ENCODE measurements at regions not wholly inside any gene's neighbourhood (a gene's known extent, or its start where the extent isn't known, plus 50 kb on each side); places are given as distances from the start of the nearest gene placed in this dataset.

GRCh38 chr3:95506174-95506573 is 1308.2 kb upstream of the EPHA6 start:
- no peaks in the 10 kb centered on the region for H3K9me3 Mint-ChIP-seq
- no peak overlapping the region for H3K27ac Mint-ChIP-seq
- H3K27ac ChIP-seq: no peak overlapping the region
- H3F3A ChIP-seq (ENCODE audit: low read depth): no peaks in the 10 kb centered on the region
- TF ChIP-seq EZH2phosphoT487 (IDR thresholded peaks at IDR 0.05) (no peak), EZH2 (IDR thresholded peaks at IDR 0.05) (no peak), CTCF (IDR thresholded peaks at IDR 0.05) (no peak)
- no peak overlapping the region for H2AFZ ChIP-seq (replicated peaks)
- no peak overlapping the region for H3K4me3 Mint-ChIP-seq
- H3K36me3 ChIP-seq: no peaks in the 10 kb centered on the region
- DNase-seq (ENCODE audit: low spot score): no peak
- no peaks in the 10 kb centered on the region for H3K79me2 ChIP-seq (ENCODE audit: low read depth)
- no peak overlapping the region for H3K9ac ChIP-seq
- H3K4me3 ChIP-seq: no peak overlapping the region
- H3K4me2 ChIP-seq: no peak overlapping the region
- H4K20me1 ChIP-seq (ENCODE audit: low read depth): no peaks in the 10 kb centered on the region
- H3K36me3 Mint-ChIP-seq: no peaks in the 10 kb centered on the region
- peaks cover 3% of the 10 kb centered on the region for H3K27me3 Mint-ChIP-seq (ENCODE audit: insufficient read depth, low read depth)
- no peaks in the 10 kb centered on the region for H3K4me1 ChIP-seq
- H3K4me1 Mint-ChIP-seq: no peaks in the 10 kb centered on the region
- no peaks in the 10 kb centered on the region for H3K9me3 ChIP-seq (ENCODE audit: low read depth)
- H3K27me3 ChIP-seq: no peaks in the 10 kb centered on the region

GRCh38 chr3:95508124-95508523 is 1306.3 kb upstream of the EPHA6 start:
- Histone ChIP-seq H3K4me3 (no peak overlapping the region), H3K27me3 (no peaks in the 10 kb centered on the region), H4K20me1 (ENCODE audit: low read depth) (no peaks in the 10 kb centered on the region), H3K36me3 (no peaks in the 10 kb centered on the region), H3K9me3 (ENCODE audit: low read depth) (no peaks in the 10 kb centered on the region), H2AFZ (replicated peaks) (no peak overlapping the region), H3K79me2 (ENCODE audit: low read depth) (no peaks in the 10 kb centered on the region), H3K4me1 (no peaks in the 10 kb centered on the region), H3F3A (ENCODE audit: low read depth) (no peaks in the 10 kb centered on the region), H3K27ac (no peak overlapping the region), H3K4me2 (no peak overlapping the region), H3K9ac (no peak overlapping the region)
- H3K27ac Mint-ChIP-seq: no peak overlapping the region
- no peaks in the 10 kb centered on the region for H3K36me3 Mint-ChIP-seq
- H3K4me3 Mint-ChIP-seq: no peak overlapping the region
- H3K4me1 Mint-ChIP-seq: no peaks in the 10 kb centered on the region
- H3K27me3 Mint-ChIP-seq (ENCODE audit: insufficient read depth, low read depth): peaks cover 3% of the 10 kb centered on the region
- no peak for DNase-seq (ENCODE audit: low spot score)
- H3K9me3 Mint-ChIP-seq: no peaks in the 10 kb centered on the region
- TF ChIP-seq CTCF (IDR thresholded peaks at IDR 0.05) (no peak), EZH2 (IDR thresholded peaks at IDR 0.05) (no peak), EZH2phosphoT487 (IDR thresholded peaks at IDR 0.05) (no peak)

GRCh38 chr3:95511828-95512227 is 1302.6 kb upstream of the EPHA6 start:
- Histone ChIP-seq H3K4me3 (no peak overlapping the region), H3K9me3 (ENCODE audit: low read depth) (no peaks in the 10 kb centered on the region), H3K9ac (no peak overlapping the region), H2AFZ (replicated peaks) (no peak overlapping the region), H3K4me1 (no peaks in the 10 kb centered on the region), H3K27ac (no peak overlapping the region), H3F3A (ENCODE audit: low read depth) (no peaks in the 10 kb centered on the region), H3K36me3 (no peaks in the 10 kb centered on the region), H3K79me2 (ENCODE audit: low read depth) (no peaks in the 10 kb centered on the region), H4K20me1 (ENCODE audit: low read depth) (no peaks in the 10 kb centered on the region), H3K4me2 (no peak overlapping the region), H3K27me3 (no peaks in the 10 kb centered on the region)
- TF ChIP-seq CTCF (IDR thresholded peaks at IDR 0.05) (no peak), EZH2phosphoT487 (IDR thresholded peaks at IDR 0.05) (no peak), EZH2 (IDR thresholded peaks at IDR 0.05) (no peak)
- Mint-ChIP-seq H3K4me3 (no peak overlapping the region), H3K36me3 (no peaks in the 10 kb centered on the region), H3K27ac (no peak overlapping the region), H3K27me3 (ENCODE audit: insufficient read depth, low read depth) (peaks cover 3% of the 10 kb centered on the region), H3K4me1 (no peaks in the 10 kb centered on the region), H3K9me3 (no peaks in the 10 kb centered on the region)
- DNase-seq (ENCODE audit: low spot score): no peak

GRCh38 chr3:95514260-95514659 is 1300.1 kb upstream of the EPHA6 start:
- Histone ChIP-seq H4K20me1 (ENCODE audit: low read depth) (no peaks in the 10 kb centered on the region), H3K9ac (no peak overlapping the region), H3K27ac (no peak overlapping the region), H3F3A (ENCODE audit: low read depth) (no peaks in the 10 kb centered on the region), H3K27me3 (no peaks in the 10 kb centered on the region), H3K36me3 (no peaks in the 10 kb centered on the region), H3K4me1 (no peaks in the 10 kb centered on the region), H3K79me2 (ENCODE audit: low read depth) (no peaks in the 10 kb centered on the region), H2AFZ (replicated peaks) (no peak overlapping the region), H3K9me3 (ENCODE audit: low read depth) (no peaks in the 10 kb centered on the region), H3K4me2 (no peak overlapping the region), H3K4me3 (no peak overlapping the region)
- Mint-ChIP-seq H3K27ac (no peak overlapping the region), H3K4me3 (no peak overlapping the region), H3K4me1 (no peaks in the 10 kb centered on the region), H3K36me3 (no peaks in the 10 kb centered on the region), H3K9me3 (no peaks in the 10 kb centered on the region), H3K27me3 (ENCODE audit: insufficient read depth, low read depth) (no peaks in the 10 kb centered on the region)
- DNase-seq (ENCODE audit: low spot score): no peak
- no peak for TF ChIP-seq CTCF (IDR thresholded peaks at IDR 0.05)
- no peak for TF ChIP-seq EZH2 (IDR thresholded peaks at IDR 0.05)
- TF ChIP-seq EZH2phosphoT487 (IDR thresholded peaks at IDR 0.05): no peak

All from neural progenitor cell (in vitro differentiated cells).